NCI-H526 (cell line): ENCODE measurements at regions not wholly inside any gene's neighbourhood (a gene's known extent, or its start where the extent isn't known, plus 50 kb on each side); places are given as distances from the start of the nearest gene placed in this dataset.
A peak's percentile ranks its signal among the peaks of the same experiment; 100 is the strongest.

Experiments
- DNase-seq, 2 experiments: peaks; one replicate each; lab custom pipeline; 2025; lab: John Stamatoyannopoulos, UW

DNA sequence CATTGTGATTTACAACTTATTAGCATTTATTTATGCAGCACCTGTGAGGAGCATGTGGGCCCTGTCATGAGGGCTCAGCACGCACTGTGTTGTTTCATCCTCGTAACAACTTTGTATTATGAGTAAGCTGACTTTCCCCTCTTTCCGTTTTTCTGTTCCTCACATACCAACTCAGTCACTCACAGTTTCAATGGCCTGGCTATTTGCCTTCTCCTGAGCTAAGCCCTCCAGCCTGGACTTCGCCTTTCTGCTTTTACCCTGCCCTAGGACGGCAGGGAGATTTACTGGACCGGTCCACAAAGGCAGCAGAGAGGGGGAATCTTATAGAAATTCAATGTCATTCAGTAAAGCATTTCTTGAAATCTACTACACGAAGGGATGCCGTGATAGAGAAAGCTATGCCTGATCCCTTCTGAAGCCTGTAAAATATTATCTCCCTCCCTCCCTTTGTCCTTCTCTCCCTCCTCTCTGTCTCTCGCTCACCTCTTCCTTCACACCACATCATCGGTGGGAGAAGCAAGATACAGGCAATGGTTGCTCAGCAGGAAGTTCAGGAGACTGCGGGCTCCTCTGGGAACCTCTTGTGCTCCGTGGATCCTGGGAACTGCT is 219.2 kb upstream of the TBX3 start:
- peak; percentile 78 to 80 for DNase-seq

DNA sequence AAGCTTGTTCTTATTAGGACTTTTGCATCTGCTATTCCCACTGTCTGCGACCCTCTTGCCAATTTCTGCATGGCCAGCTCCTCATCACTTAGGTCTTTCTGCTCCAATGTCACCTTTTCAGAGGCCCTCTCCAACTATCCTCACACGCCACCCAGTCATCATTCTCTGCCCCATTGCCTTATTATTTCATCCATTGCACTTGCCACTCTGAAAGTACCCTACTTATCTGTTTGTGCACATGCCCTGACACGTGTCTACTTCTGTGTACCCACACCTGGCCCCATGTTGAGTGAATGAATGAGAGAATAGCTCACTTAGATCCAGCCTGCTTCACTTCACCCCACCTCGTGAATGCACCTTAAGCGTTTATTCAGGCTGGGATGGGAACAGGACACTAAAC is 218.7 kb upstream of the TBX3 start:
- peak; percentile 98 to 99 for DNase-seq

DNA sequence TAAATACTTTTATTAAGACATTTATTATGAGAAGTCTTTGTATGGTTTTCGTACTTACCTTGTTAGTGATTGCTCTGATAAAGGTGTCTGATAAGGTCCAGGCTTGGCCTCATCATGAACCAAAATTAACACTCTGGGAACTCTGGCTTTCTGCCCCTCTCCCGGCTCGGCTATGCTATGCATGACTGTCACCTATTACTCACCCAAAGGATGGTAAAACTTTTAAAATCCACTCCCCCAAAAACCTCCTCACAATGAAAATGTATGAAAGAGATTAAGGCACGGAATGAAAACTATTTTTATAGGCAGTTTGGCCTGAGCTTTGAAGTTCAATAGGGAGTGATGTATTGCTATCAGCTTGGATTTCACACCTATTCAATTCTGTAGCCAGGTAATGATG is 217.3 kb upstream of the TBX3 start:
- no peak for DNase-seq

DNA sequence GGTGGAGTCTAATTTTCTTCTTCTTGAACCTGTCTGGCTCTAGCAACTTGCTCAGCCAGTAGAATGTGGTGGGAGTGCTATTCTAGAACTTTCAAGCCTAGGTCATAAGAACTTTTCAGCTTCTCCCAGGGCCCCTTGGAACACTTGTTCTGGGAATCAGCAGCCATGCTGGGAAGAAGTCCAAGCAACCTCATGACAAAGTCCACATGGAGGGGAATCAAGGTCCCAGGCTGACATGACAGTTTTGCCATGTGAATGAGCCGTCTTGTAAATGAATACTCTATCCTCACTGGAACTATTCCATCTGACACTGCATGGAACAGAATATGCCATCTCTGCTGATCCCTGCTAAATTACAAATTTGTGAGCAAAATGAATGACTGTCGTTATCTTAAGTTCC is 214.2 kb upstream of the TBX3 start:
- DNase-seq: no peak

DNA sequence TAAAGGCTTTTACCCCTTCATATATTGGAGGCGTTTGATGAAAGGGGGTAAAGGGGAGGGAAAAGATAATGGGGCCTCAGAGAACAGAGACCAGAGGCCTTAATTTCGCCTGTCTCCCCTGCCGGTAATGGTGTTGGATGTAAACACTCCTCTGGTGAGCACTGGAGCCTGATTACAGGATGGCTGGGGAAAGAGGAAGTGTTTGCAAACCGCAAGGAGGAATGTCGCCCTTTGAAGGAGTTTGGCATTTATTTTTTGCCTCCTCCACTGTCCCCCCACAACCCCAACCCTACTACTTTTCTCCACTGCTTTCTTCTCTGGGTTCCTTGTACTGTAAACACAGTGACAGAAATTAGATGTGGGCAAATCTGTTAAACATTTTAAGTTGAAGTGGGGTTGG is 211.9 kb upstream of the TBX3 start:
- no peak for DNase-seq

DNA sequence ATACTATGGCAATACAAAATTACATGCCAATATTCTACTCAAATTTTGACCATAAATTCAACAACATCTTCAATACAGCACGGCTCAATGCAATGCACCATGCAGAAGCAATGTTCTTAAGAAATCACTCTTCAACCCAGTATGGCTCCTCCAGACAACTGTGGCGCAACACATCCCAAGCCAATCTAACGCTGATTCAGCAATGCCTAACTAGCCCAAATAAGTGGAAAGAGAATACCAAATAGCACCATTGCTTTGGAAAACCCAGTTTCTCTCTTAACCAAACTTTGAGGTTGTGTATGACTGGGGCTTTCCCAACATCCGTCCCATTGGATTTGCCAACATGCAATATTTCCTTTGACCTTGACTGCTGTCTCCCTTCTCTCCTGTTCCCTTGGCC is 211.1 kb upstream of the TBX3 start:
- no peak for DNase-seq

DNA sequence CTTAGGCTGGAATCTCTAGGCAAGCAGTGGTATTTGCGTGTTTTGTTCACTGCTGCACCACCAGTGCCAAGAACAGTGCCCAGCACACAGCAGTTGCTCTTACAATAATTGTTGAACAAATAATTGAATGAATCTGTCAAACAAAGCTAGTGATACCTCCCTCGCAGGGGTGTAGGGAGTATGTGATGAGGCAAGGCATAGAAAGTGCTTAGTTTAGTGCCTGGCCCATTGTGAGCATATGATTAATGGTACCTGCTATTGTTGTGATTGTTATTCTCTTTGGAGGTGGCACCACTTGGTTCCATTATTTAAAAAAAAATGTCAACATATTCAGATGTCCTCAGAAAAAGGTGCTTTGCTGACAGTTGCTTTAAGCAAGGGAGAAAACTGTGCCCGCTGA is 210.1 kb upstream of the TBX3 start:
- DNase-seq: no peak

DNA sequence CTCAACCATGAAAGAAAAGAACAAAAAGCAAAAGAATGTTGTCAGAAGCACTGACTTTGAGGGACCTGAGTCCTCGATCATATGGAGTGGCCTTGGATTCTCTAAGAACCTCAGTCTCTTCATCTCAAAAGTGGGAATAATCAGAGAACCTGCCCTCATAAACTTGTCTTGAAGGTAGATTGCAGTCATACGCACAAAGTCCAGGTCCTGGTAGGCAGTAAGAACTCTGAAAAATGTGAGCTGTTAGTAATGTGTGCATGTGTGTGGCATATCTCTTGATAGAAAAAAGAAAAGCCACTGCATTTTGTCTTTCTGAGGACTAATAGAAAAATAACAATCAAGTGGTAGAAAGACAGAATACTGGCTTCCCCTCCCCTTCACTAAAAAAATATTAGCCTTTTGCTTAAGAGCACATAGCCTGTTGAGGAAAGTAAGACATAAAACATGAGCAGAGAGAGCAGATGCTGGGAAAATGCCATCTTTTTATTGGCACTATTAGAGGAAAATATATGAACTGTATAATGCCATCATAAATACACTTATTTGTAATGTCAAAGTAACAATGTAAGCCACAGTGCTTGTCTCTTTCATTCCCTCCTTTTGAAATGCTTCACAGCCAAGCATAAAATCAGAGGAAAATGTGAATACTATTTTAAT is 205.1 kb upstream of the TBX3 start:
- no peak for DNase-seq

DNA sequence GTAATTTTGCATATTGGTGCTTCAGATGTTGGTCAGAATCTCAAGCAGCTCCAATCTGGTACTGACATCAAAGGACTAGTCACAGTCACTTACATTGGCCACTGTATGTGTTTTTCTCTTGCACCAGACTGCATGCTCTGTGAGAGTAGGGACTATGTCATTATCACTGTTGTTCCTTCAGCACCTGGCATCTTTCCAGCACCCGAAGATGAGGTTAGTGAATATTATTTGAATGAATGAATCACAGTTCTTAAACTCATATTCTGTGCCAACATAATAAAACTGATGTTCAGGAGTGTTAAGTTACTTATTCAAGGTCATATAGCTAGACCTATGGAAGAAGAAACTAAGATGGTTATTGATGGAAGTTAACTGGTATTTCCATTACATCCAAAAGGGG is 204.5 kb upstream of the TBX3 start:
- no peak for DNase-seq

DNA sequence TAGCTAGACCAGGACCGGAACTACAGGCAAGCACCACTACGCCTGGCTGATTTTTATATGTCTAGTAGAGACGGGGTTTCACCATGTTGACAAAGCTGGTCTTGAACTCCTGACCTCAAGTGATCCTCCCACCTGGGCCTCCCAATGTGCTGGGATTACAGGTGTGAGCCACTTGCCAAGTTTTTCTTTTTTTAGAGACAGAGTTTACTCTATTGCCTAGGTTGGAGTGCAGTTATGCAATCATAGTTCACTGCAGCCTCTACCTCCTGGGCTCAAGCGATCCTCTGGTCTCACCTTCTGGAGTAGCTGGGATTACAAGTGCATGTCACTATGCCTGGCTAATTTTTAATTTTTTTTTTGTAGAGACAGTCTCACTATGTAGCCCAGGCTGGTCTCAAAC is 201.5 kb upstream of the TBX3 start:
- DNase-seq: no peak

DNA sequence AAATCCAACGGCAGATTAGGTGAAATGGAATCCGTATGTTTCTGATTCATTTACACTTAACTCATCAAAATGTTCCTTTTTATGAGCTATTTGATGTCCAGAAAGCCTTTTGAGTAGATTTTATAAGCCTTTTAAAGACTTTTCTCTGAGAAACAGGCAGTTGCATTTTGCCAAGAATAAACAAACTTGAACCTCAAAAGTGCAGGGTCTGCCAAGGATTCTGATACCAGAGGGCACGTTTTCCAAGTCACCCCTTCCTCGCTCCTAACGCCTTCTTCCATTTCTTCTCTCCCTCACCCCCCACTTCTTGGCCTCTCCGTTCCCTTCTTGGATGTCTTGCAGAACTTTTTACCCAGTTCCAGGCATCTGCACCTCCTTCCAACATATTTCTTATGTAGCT is 200.6 kb upstream of the TBX3 start:
- DNase-seq: no peak

DNA sequence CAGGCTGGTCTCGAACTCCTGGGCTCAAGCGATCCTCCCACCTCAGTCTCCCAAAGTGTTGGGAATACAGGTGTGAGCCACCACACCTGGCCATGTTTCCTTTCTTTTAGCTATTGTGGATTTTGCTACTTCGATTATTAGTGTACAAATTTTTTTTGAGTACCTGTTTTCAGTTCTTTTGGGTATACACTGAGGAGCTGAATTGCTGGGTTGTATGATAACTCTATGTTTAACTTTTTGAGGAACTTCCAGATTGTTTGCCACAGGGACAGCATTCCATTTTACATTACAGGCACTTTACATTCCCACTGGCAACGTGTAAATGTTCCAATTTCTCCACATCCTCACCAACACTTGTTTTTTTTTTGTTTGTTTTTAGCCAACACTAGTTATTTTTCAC is 198.1 kb upstream of the TBX3 start:
- DNase-seq: no peak

DNA sequence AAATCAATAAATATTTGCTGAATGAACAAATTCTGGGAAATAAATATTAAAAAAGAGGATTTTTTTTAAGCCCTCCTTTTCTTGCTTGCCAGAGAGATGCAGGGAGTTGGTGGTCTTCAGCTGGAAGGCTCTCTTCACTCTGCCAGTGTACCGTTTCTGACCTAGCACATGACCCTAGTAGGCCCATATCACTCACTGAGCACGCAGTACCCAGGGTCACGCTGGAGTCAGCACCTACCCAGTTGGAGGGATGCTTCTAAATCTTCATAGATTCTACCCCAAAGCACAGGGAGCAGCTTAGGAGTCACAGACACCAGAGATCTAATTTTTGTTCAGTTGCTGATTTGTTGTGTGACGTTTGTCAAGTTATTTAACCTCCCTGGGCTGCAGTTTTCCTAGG is 195.4 kb upstream of the TBX3 start:
- no peak for DNase-seq

DNA sequence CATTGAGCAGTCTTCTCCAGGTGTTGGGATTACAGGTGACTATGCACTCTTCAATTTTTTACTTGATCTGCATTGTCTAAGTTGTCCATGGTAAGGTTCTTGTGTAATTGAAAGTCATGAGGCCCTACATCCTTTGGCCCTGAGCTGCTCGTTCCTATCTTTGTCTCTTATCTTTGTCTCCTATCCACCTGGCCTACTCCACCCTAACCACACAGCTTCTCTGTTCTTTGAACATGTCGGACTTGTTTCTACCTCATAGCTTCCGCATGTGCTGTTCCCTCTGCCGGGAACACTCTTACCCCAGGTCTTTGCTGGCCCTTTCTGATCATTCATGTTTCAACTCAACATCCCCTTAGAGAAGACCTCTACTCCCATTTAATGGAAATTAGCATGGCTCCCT is 194.8 kb upstream of the TBX3 start:
- DNase-seq: no peak

DNA sequence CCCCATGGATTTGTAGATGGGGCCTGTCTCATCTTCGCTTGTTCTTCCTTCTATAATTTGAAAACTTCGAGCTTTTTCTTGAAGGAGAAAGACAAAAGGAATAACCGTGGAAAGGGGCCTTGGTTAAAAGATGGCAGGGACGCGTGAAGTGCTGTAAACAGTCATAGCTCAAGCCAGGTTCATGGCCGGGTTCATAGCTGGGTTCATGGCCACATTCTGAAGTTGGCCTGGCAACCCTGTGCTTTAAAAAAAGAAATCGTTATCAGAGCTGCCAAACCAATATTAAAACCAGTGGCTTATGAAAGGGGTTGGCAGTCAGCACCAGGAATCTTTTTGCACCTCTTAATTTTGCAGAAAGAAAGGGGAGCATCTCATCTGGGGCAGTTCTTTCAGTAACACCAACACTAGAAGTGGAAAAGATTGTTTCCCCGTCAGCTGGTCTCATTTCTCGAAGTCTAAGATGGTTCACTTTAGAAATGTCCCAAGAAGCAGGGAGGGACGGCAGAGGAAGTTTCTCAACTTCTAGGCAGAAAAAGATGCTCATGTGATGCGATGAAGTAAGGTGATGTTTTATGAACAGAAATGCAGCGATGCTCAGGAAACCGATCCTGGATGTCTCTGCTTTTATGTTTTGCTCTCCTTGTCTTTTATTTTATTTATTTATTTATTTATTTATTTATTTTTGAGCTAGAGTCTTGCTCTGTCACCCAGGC is 193.1 kb upstream of the TBX3 start:
- no peak for DNase-seq

DNA sequence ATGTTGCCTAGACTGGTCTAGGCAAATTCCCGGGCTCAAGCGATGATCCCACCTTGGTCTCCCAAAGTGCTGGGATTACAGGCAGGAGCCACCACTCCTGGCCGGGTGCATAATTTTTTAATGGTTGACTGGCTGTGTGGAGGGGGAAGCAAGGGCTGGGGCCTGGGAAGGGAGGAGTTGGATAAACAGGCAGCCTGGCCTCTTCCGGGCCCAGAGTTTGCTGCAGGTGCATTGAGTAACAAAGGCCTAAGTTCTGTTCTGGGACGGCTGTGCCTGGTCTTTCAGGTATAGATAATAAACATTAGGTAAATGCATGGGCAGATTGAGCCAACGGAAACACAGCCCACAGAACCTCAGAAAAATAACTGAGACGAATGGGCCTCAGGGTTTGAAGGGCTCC is 191.3 kb upstream of the TBX3 start:
- DNase-seq: peak; percentile 95 to 96

DNA sequence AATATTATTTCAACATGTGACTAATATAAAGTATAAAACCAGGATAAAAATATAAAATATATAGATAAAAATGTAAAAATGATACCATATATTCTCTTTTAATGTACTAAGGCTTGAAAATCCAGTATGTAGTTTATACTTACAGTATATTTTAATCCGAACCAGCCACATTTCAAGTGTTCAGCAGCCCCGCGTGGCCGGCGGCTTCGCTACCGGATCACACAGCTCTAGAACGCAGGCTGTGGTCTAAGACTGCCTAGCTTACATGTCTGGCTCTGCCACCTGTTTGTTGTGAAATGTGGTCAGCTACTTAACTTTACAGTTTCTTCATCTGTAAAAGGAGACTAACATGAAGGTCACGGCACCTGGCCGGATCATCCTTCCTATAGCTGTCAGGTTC is 189.7 kb upstream of the TBX3 start:
- DNase-seq: no peak

DNA sequence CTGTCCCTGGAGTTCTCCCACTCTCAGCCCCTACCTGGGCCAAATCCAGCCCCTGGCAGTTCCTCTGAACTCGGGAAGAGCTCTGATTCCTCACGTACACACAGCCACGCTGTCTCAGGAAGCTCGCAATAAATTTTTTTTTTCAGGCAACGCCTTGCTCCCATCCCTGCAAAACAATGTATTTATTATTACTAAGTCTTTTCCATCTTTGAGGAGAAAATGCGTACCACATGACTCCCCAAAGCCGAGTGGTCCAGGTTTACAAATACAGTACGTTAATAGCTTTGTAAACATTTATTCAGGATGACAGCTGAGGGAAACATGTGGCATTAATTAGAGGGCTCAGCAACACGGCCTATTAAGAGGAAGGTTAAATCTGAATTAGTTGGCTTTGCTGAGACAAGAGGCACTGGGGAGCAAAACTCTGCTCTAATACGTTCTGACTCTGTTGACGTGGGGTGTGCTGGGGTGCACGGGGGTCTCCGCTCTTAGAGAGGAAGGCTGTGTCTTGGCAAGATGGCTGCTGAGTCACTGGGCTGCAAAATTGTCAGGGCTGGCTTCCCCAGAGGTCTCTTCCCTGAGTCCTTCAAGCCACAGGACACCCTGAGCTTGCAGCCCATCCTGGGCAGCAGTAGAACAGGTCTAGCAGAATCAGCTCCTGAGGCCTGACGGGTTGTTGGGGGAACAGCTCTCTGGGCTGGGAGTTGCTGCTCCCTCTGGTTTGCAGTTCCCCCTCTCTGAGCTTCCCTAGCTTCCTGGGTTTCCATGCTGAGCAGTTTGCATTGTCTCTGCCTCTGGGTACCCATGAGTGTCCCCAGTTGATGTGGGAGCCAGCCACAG is 185.2 kb upstream of the TBX3 start:
- peak in 1 of 2 experiments; percentile 40 for DNase-seq

DNA sequence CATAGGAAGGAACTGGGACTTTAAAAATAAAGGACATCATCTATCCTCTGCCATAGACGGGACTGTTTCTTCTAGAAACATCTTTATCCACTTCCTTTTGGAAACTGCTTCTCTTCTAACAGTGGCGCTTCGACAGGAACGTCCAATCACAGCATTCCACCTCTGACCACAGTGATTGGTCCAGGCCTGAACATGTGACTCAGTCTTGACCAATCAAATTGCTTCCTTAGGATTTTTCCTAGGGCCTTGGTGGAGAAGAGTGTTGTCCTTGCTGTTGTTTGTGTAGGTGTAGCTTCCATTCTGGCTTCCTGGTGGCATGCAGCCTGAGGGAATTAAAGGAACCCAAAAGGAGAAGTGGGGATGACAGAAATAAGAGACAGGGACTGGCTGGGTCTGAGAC is 182.4 kb upstream of the TBX3 start:
- DNase-seq: no peak

DNA sequence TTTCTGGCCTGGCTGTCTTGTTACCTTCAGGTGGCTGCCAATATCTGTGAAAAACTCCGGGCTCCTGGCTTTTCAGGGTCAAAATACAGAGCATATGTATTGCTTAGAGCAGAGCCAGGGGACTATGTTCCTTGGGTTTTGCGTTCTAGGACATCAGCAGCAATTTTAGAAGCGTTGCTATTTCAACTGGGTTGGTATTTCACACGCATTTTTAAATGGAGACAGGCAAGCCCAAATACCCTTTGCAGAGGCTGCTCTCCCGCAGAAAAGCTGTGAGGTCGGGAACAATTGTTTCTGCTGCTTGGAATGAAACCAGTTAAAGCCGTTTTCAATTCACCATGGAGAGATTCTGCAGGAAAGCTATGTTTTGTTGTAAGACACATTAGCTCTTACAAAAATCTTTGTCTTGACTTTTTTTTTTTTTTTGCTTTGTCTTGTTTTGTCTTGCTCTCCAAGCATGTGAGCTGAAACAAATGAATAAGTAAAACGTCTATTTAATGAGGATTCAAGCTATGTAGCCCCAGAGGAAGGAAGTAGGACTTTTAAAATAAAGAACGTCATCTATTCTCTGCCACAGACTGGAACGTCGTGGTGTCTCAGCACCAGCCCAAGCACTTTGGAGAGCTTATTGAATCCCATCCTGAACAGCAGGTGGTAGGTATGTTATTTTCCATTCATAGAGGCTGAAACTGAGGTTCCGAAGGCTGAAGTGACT is 181.0 kb upstream of the TBX3 start:
- DNase-seq: no peak

DNA sequence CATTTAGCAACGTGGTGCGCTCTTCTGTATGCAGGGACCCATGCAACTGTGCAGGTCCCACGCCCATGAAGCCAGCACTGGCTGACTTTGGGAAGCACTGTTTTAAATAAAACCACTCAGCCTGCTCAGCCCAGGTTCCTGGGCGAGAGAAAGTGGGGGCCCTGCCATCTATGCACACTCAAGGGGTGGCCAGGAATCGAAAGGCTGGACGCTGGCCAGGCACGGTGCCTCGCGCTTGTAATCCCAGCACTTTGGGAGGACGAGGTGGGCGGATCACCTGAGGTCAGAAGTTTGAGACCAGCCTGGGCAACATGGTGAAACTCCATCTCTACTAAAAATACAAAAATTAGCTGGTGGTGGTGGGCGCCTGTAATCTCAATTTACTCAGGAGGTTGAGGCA is 179.9 kb upstream of the TBX3 start:
- DNase-seq: no peak

DNA sequence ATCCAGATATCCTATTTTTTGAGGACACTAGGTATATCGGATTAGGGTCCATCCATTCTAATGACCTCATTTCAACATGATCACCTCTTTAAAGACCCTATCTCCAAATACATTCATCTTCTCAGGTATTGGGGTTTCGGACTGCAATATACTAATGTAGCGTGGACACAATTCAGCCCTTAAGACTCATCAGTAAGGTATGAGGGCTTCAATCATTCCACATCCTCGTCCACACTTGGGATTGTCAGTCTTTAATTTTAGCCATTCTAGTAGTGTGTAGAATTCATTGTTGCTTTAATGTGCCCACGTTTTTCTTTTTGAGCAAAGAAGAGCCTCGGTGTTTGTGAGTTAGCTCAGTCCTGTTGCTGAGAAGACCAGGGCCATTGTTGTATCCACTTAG is 177.0 kb upstream of the TBX3 start:
- no peak for DNase-seq
